Type B pancreatic cell (in vitro differentiated cells): ENCODE measurements at regions not wholly inside any gene's neighbourhood (a gene's known extent, or its start where the extent isn't known, plus 50 kb on each side); places are given as distances from the start of the nearest gene placed in this dataset.

Experiments
- DNase-seq: peaks from one replicate; pipeline ENCODE4 v3.0.0; 2021; ENCODE audit warnings: mixed read lengths; ENCODE audit not compliant: unreplicated experiment; ENCODE audit errors: extremely low spot score
- H3K27ac Mint-ChIP-seq: 2 replicates; pipeline ENCODE4 v1.8.0; 2021; ENCODE audit warnings: mild to moderate bottlenecking, mixed read lengths
- H3K27me3 Mint-ChIP-seq: 2 replicates; pipeline ENCODE4 v1.8.0; 2021; ENCODE audit warnings: mixed read lengths
- H3K36me3 Mint-ChIP-seq: 2 replicates; pipeline ENCODE4 v1.8.0; 2021; ENCODE audit warnings: mixed read lengths
- H3K4me1 Mint-ChIP-seq: one replicate; pipeline ENCODE4 v1.8.0; 2021; ENCODE audit warnings: mixed read lengths; ENCODE audit not compliant: unreplicated experiment
- H3K4me3 Mint-ChIP-seq: 2 replicates; pipeline ENCODE4 v1.8.0; 2021; ENCODE audit warnings: mild to moderate bottlenecking, mixed read lengths
- H3K9me3 Mint-ChIP-seq: 2 replicates; pipeline ENCODE4 v1.8.0; 2021; ENCODE audit warnings: mixed read lengths
- TF ChIP-seq, protein P1 (sequence below): fragments of 200-600 bp; sonication (generic); conservative IDR thresholded peaks from 2 replicates; pipeline ENCODE4 v1.5.0; 2021; ENCODE audit warnings: antibody characterized with exemption, mild to moderate bottlenecking

- no peaks in the 10 kb centered on the region for H3K4me1 Mint-ChIP-seq
- no peaks in the 10 kb centered on the region for H3K36me3 Mint-ChIP-seq
- DNase-seq: no peak
- peaks cover 4% of the 10 kb centered on the region for H3K9me3 Mint-ChIP-seq
- no peaks in the 10 kb centered on the region for H3K27me3 Mint-ChIP-seq
- no peak overlapping the region for H3K4me3 Mint-ChIP-seq
- H3K27ac Mint-ChIP-seq: no peak overlapping the region
- TF ChIP-seq, protein P1, sequence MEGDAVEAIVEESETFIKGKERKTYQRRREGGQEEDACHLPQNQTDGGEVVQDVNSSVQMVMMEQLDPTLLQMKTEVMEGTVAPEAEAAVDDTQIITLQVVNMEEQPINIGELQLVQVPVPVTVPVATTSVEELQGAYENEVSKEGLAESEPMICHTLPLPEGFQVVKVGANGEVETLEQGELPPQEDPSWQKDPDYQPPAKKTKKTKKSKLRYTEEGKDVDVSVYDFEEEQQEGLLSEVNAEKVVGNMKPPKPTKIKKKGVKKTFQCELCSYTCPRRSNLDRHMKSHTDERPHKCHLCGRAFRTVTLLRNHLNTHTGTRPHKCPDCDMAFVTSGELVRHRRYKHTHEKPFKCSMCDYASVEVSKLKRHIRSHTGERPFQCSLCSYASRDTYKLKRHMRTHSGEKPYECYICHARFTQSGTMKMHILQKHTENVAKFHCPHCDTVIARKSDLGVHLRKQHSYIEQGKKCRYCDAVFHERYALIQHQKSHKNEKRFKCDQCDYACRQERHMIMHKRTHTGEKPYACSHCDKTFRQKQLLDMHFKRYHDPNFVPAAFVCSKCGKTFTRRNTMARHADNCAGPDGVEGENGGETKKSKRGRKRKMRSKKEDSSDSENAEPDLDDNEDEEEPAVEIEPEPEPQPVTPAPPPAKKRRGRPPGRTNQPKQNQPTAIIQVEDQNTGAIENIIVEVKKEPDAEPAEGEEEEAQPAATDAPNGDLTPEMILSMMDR: no peak
These were observed 96.1 kb downstream of the ARL4A start for GRCh38 chr7:12783421-12784095.

GRCh38 chr7:12785473-12785872, 98.0 kb downstream of the ARL4A start:
- Mint-ChIP-seq H3K36me3 (no peaks in the 10 kb centered on the region), H3K4me3 (no peak overlapping the region), H3K27ac (no peak overlapping the region)

GRCh38 chr7:12786494-12786893, 99.1 kb downstream of the ARL4A start:
- peaks cover 4% of the 10 kb centered on the region for H3K9me3 Mint-ChIP-seq
- no peak for DNase-seq

More at GRCh38 chr7:12785473-12785872, 98.0 kb downstream of the ARL4A start:
- Mint-ChIP-seq H3K4me1 (no peaks in the 10 kb centered on the region), H3K9me3 (peaks cover 4% of the 10 kb centered on the region), H3K27me3 (no peaks in the 10 kb centered on the region)
- TF ChIP-seq, protein P1: no peak
- DNase-seq: no peak

GRCh38 chr7:12788171-12788570, 100.7 kb downstream of the ARL4A start:
- Mint-ChIP-seq H3K36me3 (no peaks in the 10 kb centered on the region), H3K4me1 (no peaks in the 10 kb centered on the region), H3K27me3 (no peaks in the 10 kb centered on the region), H3K27ac (no peak overlapping the region), H3K9me3 (peaks cover 4% of the 10 kb centered on the region), H3K4me3 (no peak overlapping the region)
- DNase-seq: no peak
- TF ChIP-seq, protein P1: no peak

More at GRCh38 chr7:12786494-12786893, 99.1 kb downstream of the ARL4A start:
- Mint-ChIP-seq H3K27ac (no peak overlapping the region), H3K4me1 (no peaks in the 10 kb centered on the region), H3K27me3 (no peaks in the 10 kb centered on the region), H3K36me3 (no peaks in the 10 kb centered on the region), H3K4me3 (no peak overlapping the region)
- TF ChIP-seq, protein P1: no peak

DNA sequence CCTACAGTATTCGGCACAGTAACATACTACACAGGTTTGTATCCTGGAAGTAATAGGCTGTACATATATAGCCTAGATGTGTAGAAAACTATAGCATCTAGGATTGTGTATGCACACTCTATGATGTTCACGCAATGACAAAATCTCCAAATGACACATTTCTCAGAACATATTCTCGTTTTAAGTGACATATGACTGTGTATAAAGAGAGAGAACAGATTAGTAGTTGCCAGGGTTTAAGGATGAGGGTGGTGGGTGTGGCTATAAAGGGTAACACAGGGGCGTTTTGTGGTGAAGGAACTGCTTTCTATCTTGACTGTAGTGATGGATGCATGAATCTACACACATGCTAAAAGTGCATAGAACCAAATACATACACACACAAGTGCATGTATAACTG, 101.2 kb downstream of the ARL4A start:
- Mint-ChIP-seq H3K4me3 (no peak overlapping the region), H3K36me3 (no peaks in the 10 kb centered on the region), H3K27ac (no peak overlapping the region), H3K4me1 (no peaks in the 10 kb centered on the region), H3K9me3 (peaks cover 4% of the 10 kb centered on the region), H3K27me3 (no peaks in the 10 kb centered on the region)
- DNase-seq: no peak
- TF ChIP-seq, protein P1: no peak
